SKM-1 treated with dmso at 0.1 percent for 144 hours (cell line): ENCODE measurements at regions not wholly inside any gene's neighbourhood (a gene's known extent, or its start where the extent isn't known, plus 50 kb on each side); places are given as distances from the start of the nearest gene placed in this dataset.

Experiments
- DNase-seq: peaks from one replicate; lab custom pipeline; 2025; ENCODE audit not compliant: unreplicated experiment; lab: John Stamatoyannopoulos, UW

GRCh38 chr14:30484201-30484600 is 74.8 kb upstream of the G2E3 start:
- no peak for DNase-seq

DNA sequence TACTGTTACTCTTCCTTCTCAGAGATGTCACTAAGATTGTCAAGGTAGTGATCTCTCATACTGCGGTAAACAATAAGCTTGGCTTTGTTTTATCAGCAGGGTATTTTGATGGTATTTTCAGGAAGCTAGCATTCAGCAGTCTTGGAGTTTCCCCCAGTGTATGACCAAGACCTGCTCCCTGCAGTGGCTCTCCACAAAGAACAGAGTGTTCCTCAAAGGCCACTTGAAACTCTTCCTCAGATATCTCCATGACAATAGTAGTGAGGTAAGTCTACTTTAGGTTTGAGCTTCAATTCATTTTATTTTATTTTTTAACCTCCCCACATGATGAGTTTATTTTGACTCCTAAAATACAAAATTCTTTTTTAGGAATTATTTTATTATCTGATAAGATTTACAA is 74.0 kb upstream of the G2E3 start:
- no peak for DNase-seq

DNA sequence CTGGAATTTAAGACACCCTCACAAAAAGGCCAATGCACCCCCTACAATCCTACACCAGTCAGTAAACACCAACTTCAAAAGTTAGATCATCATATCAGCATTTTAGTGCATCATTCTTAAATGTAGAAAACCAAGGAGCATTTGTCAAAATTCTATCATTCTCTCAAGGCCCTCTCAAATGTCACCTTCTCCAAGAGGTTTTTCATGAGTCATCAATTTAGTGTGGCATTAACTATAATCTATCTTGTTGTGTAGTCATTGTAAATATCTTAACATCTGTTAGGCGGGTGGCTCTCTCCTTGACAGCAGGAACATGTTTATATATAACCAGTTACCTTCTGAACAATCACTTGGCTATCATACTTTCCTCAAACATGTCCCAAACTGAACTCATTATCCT is 62.1 kb upstream of the G2E3 start:
- DNase-seq: no peak

DNA sequence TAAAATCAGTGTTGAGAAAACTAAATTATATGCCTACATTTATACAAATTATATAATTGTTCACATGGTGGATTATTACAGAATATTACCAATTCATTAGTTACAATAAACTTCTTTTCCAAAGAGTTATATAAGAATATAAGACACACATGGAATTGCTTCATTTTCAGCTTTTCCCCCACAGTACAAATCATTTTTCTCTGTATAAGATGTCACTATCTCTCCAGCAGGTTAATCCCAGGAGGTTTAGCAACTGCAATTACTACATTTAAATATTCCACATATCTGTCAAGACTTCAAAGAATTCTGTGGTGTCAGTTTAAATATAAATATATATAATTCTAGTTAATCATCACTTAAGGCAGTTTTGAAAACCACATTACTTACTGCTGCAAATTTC is 59.6 kb upstream of the G2E3 start:
- no peak for DNase-seq

DNA sequence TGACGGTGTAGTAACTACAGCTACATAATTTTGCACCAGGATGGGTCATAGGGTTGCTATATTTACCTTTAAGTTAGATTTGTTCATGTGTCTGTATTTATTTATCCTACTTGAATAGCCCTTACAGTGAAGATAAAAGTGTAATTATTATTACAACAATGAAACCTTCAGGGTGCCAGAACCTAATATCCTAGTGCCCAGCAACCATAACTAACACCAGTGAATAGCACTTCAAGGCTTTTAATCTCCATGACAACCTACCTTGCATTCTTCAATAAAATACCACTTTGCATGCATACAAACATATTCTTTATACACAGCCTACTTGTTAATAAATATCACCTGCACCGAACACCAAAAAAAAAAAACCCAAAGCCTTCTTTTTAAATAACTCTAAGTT is 58.7 kb upstream of the G2E3 start:
- DNase-seq: no peak

DNA sequence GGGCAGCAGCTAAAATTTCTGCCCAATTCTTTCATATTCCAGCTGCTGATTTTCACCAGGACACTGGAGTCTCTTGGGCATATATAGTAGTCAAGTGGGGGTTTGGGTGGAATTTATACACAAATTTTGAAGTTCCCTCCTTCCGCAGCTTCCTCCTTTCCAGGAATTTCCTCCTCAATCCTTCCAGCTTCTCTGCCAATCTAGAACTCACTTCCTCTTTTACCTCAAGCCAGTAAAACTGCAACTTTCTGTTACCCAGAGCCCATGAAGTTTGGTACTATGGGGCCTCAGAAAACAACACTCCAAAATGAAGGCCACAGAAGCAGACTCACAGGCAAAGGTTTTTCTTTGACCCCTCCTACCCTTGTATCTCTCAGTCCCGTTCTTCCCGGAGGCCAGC is 51.7 kb upstream of the G2E3 start:
- no peak for DNase-seq
